GM20000 (cell line): ENCODE measurements at regions not wholly inside any gene's neighbourhood (a gene's known extent, or its start where the extent isn't known, plus 50 kb on each side); places are given as distances from the start of the nearest gene placed in this dataset.

Source experiments
- DNase-seq: peaks from one replicate; pipeline ENCODE4 v3.0.0; 2012; ENCODE audit warnings: low spot score
- CTCF ChIP-seq: IDR thresholded peaks from 2 replicates; pipeline ENCODE4 v1.5.1; 2012; ENCODE audit warnings: mild to moderate bottlenecking, control low read depth; ENCODE audit errors: extremely low read depth, missing control alignments

GRCh38 chr12:125907351-125907750, 842.1 kb downstream of the AACS start:
- TF ChIP-seq CTCF = no peak
- DNase-seq = no peak

GRCh38 chr12:125919856-125920470, 854.7 kb downstream of the AACS start:
- DNase-seq = no peak
- TF ChIP-seq CTCF = no peak

- no peak for TF ChIP-seq CTCF
- no peak for DNase-seq
Observed at GRCh38 chr12:125922330-125922729, 857.1 kb downstream of the AACS start.

- DNase-seq = no peak
- no peak for TF ChIP-seq CTCF
Observed at GRCh38 chr12:125936502-125936901, 871.3 kb downstream of the AACS start.

GRCh38 chr12:125944446-125944845, 879.2 kb downstream of the AACS start:
- no peak for DNase-seq
- no peak for TF ChIP-seq CTCF

- no peak for TF ChIP-seq CTCF
- DNase-seq = no peak
Observed at GRCh38 chr12:125949471-125949870, 884.2 kb downstream of the AACS start.

- no peak for TF ChIP-seq CTCF
- DNase-seq = no peak
Observed at GRCh38 chr12:125954362-125954761, 889.1 kb downstream of the AACS start.
